NCI-H748 (cell line): ENCODE measurements at regions not wholly inside any gene's neighbourhood (a gene's known extent, or its start where the extent isn't known, plus 50 kb on each side); places are given as distances from the start of the nearest gene placed in this dataset.

Experiments
- DNase-seq: peaks from one replicate; lab custom pipeline; 2025; ENCODE audit not compliant: unreplicated experiment; lab: John Stamatoyannopoulos, UW

DNA sequence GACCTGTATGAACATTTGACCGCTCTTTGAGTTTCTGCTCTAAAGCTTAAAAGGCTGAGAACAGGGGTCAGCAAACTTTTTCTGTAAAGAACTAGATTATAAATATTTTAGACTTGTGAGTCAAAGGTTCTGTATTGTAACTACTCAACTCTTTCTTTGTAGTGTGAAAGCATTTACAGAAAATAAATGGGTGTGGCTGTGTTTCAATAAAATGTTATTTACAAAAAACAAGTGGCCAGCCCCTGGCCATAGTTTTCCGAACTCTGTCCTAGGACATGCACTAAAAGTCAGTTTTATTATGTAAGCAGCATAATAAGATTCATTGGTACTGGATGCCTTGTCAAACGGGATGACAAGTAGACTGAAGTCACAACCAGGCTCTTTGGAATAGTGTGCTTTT is 434.9 kb downstream of the ZEB2 start:
- no peak for DNase-seq

- no peak for DNase-seq
Measured at GRCh38 chr2:144084114-144084661, 435.7 kb downstream of the ZEB2 start.

GRCh38 chr2:144083211-144083610 is 436.7 kb downstream of the ZEB2 start:
- DNase-seq = no peak

- DNase-seq = no peak
Measured at GRCh38 chr2:144082777-144083176, 437.1 kb downstream of the ZEB2 start.

- no peak for DNase-seq
Measured at GRCh38 chr2:144082327-144082726, 437.6 kb downstream of the ZEB2 start.

DNA sequence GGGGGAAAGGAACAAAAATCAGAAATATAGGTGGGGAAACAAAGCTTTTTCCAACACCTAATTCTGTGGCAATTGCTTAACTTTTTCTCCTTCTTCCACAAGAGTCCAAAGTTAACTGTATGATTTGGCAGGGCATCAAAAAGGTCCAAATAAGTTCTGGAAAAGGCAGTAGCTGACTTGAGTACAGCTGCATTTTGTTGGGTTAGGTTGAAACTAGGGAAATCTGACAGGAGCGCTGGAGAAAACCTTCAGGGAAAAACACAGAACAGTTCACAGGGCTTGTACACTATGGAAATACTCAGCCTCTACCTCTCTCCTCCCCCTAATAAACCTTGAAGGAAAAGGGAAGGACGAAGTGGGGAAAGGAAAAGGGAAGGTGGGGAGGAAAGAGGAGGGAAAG is 438.6 kb downstream of the ZEB2 start:
- DNase-seq = no peak

DNA sequence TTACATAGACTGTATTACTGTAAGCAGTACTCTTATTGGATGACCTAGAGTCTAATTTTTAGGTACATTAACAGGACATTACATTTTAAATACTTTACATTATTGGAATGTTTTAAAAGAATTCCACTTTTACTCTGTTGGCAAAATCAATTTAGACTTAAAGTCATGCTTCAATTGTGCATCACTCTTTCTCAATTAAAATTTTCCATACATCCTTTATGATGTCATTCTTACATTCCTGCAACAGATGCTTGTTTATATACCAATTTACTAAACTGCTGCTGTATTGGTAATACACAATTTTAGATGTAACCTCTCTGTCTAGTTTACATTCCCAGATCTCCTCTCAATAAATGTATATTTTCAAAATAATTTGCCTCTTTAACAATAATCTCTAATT is 440.1 kb downstream of the ZEB2 start:
- no peak for DNase-seq

DNA sequence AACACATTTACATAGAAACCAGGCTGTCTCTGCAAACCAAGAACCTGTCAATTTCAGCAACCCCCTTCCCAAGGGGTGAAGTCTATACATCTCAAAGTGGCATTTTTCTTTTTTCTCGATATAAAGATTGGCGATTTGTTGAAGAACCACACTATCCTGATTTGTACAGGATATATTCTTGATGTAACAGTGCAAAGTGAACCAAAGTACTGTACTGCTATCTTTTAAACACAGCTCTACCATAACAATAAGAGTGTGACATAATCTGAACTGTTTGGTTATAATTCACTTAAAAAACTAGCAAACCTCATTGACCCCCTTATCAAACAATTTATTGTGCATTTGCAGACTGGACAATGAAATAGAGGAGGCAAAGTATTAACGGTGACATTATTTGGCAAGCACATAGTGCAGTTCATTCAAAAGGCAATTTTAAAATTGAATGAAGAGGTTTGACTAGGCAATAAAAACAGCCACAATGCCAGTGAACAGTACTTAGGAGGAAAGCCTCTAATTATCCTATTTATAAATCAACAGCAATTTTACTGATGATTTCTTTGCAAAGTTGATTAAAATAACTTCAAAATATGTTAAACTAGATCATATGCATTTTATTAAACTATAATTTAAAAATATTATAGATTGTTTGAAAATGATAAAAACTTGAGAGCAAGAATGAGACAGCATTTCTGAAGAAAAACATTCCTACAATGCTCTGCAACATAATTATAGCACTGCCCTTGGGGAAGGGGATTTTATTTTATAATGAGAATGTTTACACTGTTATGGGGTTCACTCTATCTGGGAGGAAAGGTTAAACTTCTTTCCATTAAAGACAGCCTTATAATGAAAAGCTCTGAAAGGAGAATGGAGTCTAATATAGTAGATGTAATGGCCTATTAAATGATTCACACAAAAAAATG is 440.9 kb downstream of the ZEB2 start:
- peak; percentile 88 for DNase-seq

DNA sequence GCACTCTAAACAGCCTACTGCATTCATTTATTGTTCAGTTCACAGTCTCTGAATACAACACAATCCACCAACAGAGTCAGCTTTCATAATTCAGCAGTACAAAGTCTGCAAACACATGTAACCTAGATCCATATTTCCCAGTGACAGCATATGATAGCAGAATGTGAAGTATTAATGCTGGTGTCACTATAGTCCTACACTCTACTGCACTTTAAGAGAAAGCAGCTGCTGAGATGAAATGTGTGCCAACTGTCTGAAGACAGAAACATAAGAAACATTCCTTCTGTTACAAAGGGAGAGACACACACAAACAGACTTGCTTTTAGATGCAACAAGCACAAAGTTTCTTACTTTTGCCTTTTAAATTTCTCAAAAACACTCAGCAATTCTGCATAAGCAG is 441.8 kb downstream of the ZEB2 start:
- DNase-seq = no peak

GRCh38 chr2:144074450-144074849 is 445.5 kb downstream of the ZEB2 start:
- DNase-seq = no peak

GRCh38 chr2:144071461-144071860 is 448.5 kb downstream of the ZEB2 start:
- DNase-seq = no peak

DNA sequence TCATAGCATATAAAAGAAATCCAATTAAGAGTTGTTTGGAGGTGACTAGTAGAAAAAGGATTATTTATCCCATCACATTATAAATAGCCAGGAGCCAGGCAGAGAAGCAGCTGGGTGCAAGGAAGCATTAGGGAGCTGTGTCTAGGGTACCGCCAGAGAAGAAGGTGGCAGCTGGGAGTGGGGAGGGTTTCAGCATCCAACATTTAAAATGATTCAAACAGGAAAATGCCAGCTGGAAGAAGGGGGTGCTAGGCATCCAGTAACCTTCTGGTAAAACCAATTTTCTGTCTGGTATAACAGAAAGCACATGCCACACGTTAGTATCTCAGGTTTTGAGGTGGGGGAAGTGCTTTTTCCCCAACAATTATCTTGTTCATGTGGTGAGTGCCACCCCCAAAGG is 452.4 kb downstream of the ZEB2 start:
- DNase-seq = no peak

GRCh38 chr2:144063602-144064001 is 456.3 kb downstream of the ZEB2 start:
- no peak for DNase-seq

DNA sequence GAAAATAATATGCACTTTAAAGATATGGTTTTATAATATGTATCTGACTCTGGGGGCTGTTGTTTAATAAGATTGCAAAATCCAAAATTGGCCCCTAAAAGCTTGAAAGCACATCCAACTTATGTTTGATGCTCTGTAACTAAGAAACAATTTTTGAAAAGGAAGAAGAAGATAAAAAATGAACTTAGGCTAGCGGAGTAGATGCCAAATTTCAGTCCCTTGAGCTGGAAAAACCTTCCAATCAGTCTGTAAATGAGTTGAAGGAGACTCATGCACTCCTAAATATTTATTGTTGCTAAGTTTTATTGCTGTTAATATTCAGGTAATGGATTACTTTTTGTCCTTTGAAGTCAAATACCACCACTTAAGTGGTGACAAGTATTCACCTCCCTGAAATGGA is 465.0 kb downstream of the ZEB2 start:
- DNase-seq = no peak

GRCh38 chr2:144052083-144052482 is 467.8 kb downstream of the ZEB2 start:
- no peak for DNase-seq

DNA sequence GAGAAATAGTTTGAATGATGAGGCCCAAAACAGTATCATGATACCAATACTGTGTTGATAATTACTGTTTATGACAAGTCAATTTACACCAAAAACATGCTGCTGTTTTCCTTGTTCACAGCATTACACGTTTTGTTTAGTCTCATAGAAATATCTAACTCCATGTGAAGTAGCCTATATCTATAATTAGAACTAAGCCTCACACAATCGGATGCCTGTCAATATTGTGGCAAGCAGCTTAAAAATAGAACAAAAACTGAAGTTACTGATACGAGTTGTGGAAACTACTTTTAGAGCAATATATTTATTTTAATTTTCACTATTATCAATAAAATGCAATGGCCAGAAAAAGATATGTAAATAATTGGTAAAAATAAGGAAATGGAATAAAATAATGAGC is 470.8 kb downstream of the ZEB2 start:
- no peak for DNase-seq

- no peak for DNase-seq
Measured at GRCh38 chr2:144048631-144049060, 471.3 kb downstream of the ZEB2 start.

DNA sequence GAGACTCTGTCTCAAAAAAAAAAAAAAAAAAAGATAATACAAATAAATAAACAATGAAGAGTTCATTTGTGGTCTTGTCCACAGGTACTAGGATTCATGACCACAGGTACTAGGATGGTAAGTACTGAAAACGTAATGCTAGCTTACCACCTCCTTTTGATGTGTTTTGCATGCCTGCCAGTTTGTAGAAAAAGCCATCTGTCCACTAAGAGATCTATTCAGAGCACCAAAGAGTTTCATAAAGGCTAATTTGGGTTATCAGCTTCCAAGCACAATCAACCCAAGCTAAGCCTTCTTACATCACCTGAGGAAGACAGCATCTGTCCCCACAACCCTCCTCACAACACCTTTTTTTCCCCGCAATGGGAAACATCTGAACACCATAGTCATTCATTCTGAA is 477.2 kb downstream of the ZEB2 start:
- no peak for DNase-seq

- DNase-seq = no peak
Measured at GRCh38 chr2:144041612-144042011, 478.3 kb downstream of the ZEB2 start.

DNA sequence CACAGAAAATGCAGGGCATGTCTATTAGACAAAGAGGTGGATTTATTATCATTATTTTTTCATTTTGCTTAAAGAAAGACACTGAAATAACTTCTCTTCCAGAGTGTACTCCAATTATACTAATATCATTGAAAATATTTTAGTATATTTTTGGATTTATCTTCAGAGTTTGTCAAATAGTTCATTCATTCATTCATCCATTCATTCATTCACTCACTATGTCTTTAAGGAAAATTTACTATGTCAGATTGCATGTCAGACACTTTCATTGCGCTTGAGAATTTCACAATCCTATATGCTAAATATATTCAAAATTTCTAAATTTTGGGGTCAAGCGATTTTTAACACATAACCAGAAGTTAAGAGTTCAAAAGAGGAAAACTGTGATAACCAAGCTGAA is 479.1 kb downstream of the ZEB2 start:
- no peak for DNase-seq

DNA sequence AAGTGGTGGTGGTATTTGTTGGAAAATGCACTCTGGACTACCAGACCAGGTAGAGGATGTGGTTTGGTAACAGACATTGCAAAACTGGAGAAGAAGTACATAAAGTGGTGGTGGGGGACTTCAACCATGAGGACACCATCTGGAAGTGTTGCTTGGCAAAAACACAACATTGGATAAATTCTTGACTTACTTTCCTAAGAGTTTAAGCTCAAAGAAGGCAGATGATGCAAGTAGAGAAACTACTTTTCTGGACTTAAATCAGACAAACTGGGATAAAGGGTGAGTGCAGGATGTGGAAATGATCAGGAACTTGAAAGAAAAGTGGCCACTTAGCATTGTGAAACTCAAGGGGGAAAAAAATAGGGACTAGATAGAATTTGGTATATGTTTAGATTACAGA is 487.4 kb downstream of the ZEB2 start:
- DNase-seq = no peak

GRCh38 chr2:144030791-144031190 is 489.1 kb downstream of the ZEB2 start:
- DNase-seq = no peak

GRCh38 chr2:144027593-144027992 is 492.3 kb downstream of the ZEB2 start:
- no peak for DNase-seq
